ENCODE measurements at regions not wholly inside any gene's neighbourhood (a gene's known extent, or its start where the extent isn't known, plus 50 kb on each side); places are given as distances from the start of the nearest gene placed in this dataset.

DNA sequence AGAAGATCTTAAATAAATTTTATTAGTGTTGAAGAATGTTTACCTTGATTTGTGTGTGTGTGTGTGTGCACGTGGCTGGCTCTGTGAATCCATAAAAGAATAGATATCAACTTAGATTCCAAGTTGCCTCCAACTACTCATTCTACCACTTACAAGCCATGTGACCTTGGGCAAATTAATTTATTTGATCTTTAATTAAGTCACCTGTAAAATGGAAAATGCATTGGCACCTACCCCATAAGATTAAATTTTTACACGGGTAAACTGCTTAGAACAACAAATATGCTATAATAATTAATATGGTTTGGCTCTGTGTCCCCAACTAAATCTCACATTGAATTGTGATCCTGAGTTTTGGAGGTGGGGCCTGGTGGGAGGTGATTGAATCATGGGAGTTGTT, 604.9 kb upstream of the NRG3 start:
- intact Hi-C loops (cut with micrococcal nuclease; ENCODE audit: unreplicated experiment), result no loop called here
- no TSS peak for BruUV-seq (replicated peaks)
- H3K27ac ChIP-seq (ENCODE audit: low read depth, low read length, poor library complexity, severe bottlenecking), result no peak overlapping the region

DNA sequence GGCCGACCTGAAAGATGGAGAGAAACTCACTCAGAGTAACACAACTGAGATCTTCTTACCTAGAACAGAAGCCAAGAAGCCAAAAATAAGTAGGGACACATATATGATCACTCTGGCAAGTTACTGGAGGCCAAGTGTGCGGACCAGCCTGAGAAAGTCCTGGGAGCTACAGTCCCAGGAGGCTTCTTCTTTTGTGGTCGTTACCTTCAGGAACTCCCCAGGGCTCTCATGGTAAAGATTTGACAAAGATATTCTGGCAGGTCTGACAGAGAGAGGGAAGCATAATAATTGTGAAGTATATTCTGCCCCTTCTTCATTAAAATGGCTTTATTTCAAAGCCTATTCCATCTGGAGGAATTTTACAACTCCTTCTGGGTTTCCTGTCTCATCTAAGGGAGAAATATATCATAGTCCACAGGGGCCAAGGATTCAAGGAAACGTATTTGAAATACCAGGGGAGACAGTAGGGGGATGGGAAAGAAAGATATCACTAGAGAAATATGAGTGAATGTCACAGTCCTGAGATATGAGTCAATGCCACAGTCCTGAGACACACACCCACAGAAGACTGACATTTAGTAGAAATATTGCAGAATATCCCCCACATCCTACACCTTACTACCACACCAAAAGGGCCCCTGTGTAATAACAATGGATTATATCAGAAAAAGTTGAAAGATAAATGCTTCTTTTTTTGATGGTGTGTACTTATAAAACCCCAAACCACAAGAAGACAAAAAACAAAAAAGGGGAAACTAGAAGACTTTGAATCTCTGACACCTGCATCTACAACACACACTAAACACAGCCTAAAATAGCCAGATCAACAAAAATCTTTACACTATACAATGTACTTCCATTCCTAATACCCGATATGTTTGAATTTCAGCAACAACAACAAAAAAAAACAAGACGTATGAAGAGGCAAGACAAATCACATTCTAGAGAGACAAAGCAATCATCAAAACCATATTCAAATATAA, 594.2 kb upstream of the NRG3 start:
- DNase-seq (ENCODE audit: low spot score), result no peak
- TF ChIP-seq, protein P1, sequence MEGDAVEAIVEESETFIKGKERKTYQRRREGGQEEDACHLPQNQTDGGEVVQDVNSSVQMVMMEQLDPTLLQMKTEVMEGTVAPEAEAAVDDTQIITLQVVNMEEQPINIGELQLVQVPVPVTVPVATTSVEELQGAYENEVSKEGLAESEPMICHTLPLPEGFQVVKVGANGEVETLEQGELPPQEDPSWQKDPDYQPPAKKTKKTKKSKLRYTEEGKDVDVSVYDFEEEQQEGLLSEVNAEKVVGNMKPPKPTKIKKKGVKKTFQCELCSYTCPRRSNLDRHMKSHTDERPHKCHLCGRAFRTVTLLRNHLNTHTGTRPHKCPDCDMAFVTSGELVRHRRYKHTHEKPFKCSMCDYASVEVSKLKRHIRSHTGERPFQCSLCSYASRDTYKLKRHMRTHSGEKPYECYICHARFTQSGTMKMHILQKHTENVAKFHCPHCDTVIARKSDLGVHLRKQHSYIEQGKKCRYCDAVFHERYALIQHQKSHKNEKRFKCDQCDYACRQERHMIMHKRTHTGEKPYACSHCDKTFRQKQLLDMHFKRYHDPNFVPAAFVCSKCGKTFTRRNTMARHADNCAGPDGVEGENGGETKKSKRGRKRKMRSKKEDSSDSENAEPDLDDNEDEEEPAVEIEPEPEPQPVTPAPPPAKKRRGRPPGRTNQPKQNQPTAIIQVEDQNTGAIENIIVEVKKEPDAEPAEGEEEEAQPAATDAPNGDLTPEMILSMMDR (conservative IDR thresholded peaks at IDR 0.05; ENCODE audit: low read depth, low read length), result no peak
- TF ChIP-seq EZH2 (IDR thresholded peaks at IDR 0.05; ENCODE audit: borderline replicate concordance, low read depth, low read length, poor library complexity, severe bottlenecking), result no peak
- H3K27me3 ChIP-seq (replicated peaks; ENCODE audit: insufficient read depth, low read depth, low read length, poor library complexity), result no peaks in the 10 kb centered on the region
- intact Hi-C loops (cut with micrococcal nuclease; ENCODE audit: unreplicated experiment), result no loop called here
- CTCF ChIA-PET, result no interaction called here
- H3K9me3 ChIP-seq (ENCODE audit: low read depth, low read length, poor library complexity, severe bottlenecking), result peaks cover 9% of the 10 kb centered on the region
- no peak overlapping the region for H3K27ac ChIP-seq (ENCODE audit: low read depth, low read length, poor library complexity, severe bottlenecking)
- no TSS peak for BruUV-seq (replicated peaks)
- POLR2A ChIA-PET (ENCODE audit: low non-redundant PET), result no interaction called here
- H3K4me3 ChIP-seq (ENCODE audit: low read depth, low read length, poor library complexity, severe bottlenecking), result no peak overlapping the region
- no peaks in the 10 kb centered on the region for H3K36me3 ChIP-seq (ENCODE audit: insufficient read depth, low read length, poor library complexity, severe bottlenecking)
- H3K4me1 ChIP-seq (ENCODE audit: insufficient read depth, low read length, poor library complexity, severe bottlenecking), result no peaks in the 10 kb centered on the region

More for the DNA sequence above, 604.9 kb upstream of the NRG3 start:
- DNase-seq (ENCODE audit: low spot score), result no peak
- no peaks in the 10 kb centered on the region for H3K27me3 ChIP-seq (replicated peaks; ENCODE audit: insufficient read depth, low read depth, low read length, poor library complexity)
- no peaks in the 10 kb centered on the region for H3K36me3 ChIP-seq (ENCODE audit: insufficient read depth, low read length, poor library complexity, severe bottlenecking)
- H3K9me3 ChIP-seq (ENCODE audit: low read depth, low read length, poor library complexity, severe bottlenecking), result peaks cover 11% of the 10 kb centered on the region
- ChIA-PET CTCF (no interaction called here), POLR2A (ENCODE audit: low non-redundant PET) (no interaction called here)
- H3K4me3 ChIP-seq (ENCODE audit: low read depth, low read length, poor library complexity, severe bottlenecking), result no peak overlapping the region
- no peaks in the 10 kb centered on the region for H3K4me1 ChIP-seq (ENCODE audit: insufficient read depth, low read length, poor library complexity, severe bottlenecking)
- TF ChIP-seq EZH2 (IDR thresholded peaks at IDR 0.05; ENCODE audit: borderline replicate concordance, low read depth, low read length, poor library complexity, severe bottlenecking), result no peak
- TF ChIP-seq, protein P1 (conservative IDR thresholded peaks at IDR 0.05; ENCODE audit: low read depth, low read length), result no peak

DNA sequence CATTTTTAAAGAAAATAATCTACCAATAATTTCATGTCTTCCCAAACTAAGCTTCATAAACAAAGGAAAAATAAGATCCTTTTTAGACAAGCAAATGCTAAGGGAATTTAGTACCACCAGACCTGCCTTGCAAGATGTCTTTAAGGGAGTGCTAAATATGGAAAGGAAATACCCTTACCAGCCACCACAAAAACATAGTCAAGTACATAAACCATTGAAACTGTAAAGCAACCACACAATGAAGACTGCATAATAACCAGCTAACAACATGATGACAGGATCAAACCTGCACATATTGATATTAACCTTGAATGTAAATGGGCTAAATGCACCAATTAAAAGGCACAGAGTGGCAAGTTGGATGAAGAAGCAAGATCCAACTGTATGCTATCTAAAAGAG, 586.5 kb upstream of the NRG3 start:
- Histone ChIP-seq H3K27me3 (replicated peaks; ENCODE audit: insufficient read depth, low read depth, low read length, poor library complexity) (no peaks in the 10 kb centered on the region), H3K4me1 (ENCODE audit: insufficient read depth, low read length, poor library complexity, severe bottlenecking) (no peaks in the 10 kb centered on the region), H3K36me3 (ENCODE audit: insufficient read depth, low read length, poor library complexity, severe bottlenecking) (no peaks in the 10 kb centered on the region), H3K9me3 (ENCODE audit: low read depth, low read length, poor library complexity, severe bottlenecking) (peaks cover 30% of the 10 kb centered on the region), H3K27ac (ENCODE audit: low read depth, low read length, poor library complexity, severe bottlenecking) (no peak overlapping the region), H3K4me3 (ENCODE audit: low read depth, low read length, poor library complexity, severe bottlenecking) (no peak overlapping the region)
- TF ChIP-seq, protein P1 (conservative IDR thresholded peaks at IDR 0.05; ENCODE audit: low read depth, low read length), result no peak
- no peak for TF ChIP-seq EZH2 (IDR thresholded peaks at IDR 0.05; ENCODE audit: borderline replicate concordance, low read depth, low read length, poor library complexity, severe bottlenecking)
- intact Hi-C loops (cut with micrococcal nuclease; ENCODE audit: unreplicated experiment), result no loop called here
- DNase-seq (ENCODE audit: low spot score), result no peak
- CTCF ChIA-PET, result no interaction called here
- no TSS peak for BruUV-seq (replicated peaks)
- POLR2A ChIA-PET (ENCODE audit: low non-redundant PET), result no interaction called here

Measured in A673 (cell line).